ENCODE measurements at regions not wholly inside any gene's neighbourhood (a gene's known extent, or its start where the extent isn't known, plus 50 kb on each side); places are given as distances from the start of the nearest gene placed in this dataset.

GRCh38 chr2:105498281-105498846 lies 99.5 kb upstream of the FHL2 start:
- TF ChIP-seq TAF1 (conservative IDR thresholded peaks at IDR 0.05) (no peak), CTCF (IDR thresholded peaks at IDR 0.05; ENCODE audit: low read depth, low read length, missing input control) (no peak), REST (IDR thresholded peaks at IDR 0.05) (no peak), JUND (IDR thresholded peaks at IDR 0.05) (no peak), YY1 (IDR thresholded peaks at IDR 0.05) (no peak), ZBTB33 (IDR thresholded peaks at IDR 0.05) (no peak)

Data from liver (tissue), 3 donors.